ENCODE measurements at regions not wholly inside any gene's neighbourhood (a gene's known extent, or its start where the extent isn't known, plus 50 kb on each side); places are given as distances from the start of the nearest gene placed in this dataset.

- TF ChIP-seq CTCF (IDR thresholded peaks at IDR 0.05), result no peak
- TF ChIP-seq POLR2A (IDR thresholded peaks at IDR 0.05), result no peak
Measured at GRCh38 chr3:95212117-95212516, 1149.3 kb downstream of the NSUN3 start.
